Posterior vena cava (tissue), 2 donors: ENCODE measurements at regions not wholly inside any gene's neighbourhood (a gene's known extent, or its start where the extent isn't known, plus 50 kb on each side); places are given as distances from the start of the nearest gene placed in this dataset.

Experiments
- DNase-seq: peaks from one replicate; pipeline ENCODE4 v3.0.0-alpha.2; 2020; ENCODE audit warnings: low spot score
- intact Hi-C, 2 donors: fragments of 100-400 bp; cut with DNase I; formaldehyde crosslinking; loops; one replicate each; pipeline versions ENCODE4 v1.14.1 to v1.14.2; 2022 to 2023
- donor health status: DM: yes; HTN: yes; CAD: no.
- donor health status: DM: yes; HTN: yes; CAD: no.

DNA sequence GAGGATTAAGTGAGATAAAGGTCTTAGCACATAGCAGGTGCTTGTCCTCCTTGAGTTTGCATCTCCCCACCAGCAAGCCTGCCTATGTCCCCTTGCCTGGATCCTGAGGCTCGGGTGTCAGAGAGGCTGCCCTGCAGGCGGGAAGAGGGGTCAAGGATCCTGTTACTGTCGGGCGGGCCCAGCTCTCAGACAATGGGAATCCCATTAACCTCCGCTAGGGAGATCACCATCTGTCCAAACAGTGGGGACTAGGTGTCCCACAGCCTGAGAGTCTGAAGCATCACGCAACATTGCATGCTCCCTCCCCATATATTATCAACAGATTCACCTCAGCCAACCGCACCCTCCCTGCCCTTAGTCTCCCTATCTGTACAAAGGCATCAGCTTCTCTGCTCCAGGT is 151.4 kb downstream of the FBLN2 start:
- DNase-seq, result peak; percentile 60
- intact Hi-C loops, result no loop called here

DNA sequence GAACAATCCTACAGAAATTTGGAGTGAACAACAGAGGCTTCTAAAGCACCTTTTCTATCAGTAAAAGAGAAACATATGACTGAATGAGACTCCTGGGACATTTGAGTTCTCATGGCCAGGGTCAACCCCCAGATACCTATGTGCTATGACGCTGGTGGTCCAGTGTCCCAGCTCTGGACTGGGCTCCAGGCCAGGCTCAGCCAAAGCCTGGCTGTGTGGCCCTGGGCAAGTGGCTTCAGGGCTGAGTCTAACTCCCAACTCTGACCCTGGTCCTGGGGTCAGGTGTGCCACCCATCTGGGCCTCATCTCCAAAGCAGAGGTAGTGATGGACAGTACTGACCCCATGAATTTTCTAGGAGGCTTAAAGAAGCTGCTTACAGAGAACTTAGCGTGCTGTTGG is 147.8 kb downstream of the FBLN2 start:
- intact Hi-C loops, result no loop called here
- DNase-seq, result no peak

DNA sequence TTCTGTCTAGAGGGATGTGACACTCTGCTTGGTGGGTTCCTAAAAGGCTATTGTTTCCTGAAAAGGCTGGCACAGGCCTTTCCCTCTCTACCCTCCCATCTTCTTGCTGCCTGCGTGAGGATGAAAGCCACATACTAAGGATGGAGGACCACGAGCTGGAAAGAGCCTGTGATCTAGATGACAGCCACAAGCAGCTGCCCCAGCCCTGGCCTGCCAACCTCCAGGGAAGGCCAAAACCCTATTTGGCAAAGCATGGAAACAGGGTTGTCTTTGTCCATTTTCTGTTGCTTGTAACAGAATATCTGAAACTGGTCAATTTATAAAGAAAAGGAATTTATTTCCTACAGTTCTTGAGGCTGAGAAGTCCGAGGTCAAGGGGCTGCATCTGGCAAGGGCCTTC is 144.5 kb downstream of the FBLN2 start:
- DNase-seq, result no peak
- intact Hi-C loops, result no loop called here

DNA sequence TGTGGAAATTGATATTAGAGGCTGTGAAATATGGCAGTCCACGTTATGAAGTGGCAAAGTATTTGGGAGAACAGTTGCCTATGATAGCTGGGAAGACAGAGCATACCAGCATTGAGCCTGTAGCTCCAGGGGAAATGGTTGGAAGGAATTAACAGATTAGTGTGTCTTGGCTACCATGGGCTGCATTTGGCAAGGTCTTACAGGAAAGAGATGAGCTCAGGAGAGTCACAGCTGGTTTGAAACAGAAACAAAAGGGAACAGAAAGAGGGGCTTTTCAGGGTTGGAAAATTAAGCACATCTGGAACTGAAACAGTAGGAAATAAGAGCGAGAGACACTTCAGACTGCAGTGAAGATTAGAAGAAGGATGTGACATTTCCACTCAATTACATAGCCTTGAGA is 141.7 kb downstream of the FBLN2 start:
- intact Hi-C loops, result no loop called here

DNA sequence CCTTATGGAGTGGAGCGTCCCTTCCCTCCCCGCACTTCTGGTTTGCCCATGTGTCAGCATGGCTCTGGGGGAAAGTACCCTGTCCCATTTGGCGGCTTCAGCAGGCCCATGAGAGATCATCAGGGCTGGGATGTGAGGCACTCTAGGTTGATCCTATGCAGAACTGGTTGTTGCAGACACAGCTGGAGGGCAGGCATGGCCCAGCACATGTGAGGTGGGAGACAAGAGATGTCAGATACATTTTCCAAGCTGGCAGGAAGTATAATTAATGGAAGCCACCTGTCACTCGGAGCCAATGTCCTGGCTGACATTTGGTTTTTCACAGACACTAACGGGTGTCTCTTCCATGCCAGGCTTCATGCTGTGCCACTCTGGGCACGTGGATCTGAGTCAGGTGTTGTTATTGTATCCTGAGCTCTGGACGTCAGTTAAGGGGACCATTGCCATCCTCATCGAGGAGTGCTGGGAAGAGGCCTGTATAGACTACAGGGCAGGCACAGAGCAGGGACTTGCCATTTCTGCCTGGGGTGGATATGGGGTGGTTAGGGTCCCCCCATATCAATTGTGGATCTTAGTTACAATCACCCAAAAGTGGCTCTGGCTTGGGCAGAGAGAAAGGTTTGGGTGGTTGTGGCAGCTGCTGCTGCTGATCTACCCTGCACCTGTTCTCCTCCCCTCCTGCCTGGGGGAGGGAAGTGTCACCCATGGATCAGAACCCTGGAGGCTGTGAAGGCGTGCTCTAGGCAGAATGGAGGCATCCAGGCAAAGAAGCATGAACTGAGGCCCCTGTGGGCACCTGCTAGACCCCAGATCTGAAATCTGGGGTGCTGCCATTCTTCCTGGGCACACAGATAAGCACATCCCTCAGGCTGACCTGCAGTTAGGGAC is 140.7 kb downstream of the FBLN2 start:
- intact Hi-C loops, result no loop called here
- no peak for DNase-seq

More for the DNA sequence above, 141.7 kb downstream of the FBLN2 start:
- DNase-seq, result no peak

DNA sequence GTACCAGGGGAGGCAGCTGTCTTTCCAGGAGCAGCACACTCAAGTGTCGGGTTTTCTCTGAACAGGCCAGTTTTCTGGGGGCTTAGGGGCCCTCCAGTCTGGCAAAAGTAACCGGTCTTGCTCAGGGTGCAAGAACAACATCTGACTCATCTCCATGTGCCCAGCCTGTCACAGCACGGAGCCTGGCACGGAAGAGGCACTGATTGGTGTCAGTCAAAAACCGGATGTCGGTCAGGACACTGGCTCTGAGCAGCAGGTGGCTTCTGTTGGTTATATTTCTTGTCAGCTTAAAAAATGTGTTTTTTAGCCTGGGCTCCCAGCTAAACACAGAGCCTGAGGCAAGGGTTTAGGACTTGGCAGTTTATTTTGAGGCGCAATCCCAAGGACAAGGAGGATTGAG is 139.9 kb downstream of the FBLN2 start:
- intact Hi-C loops, result no loop called here
- no peak for DNase-seq

DNA sequence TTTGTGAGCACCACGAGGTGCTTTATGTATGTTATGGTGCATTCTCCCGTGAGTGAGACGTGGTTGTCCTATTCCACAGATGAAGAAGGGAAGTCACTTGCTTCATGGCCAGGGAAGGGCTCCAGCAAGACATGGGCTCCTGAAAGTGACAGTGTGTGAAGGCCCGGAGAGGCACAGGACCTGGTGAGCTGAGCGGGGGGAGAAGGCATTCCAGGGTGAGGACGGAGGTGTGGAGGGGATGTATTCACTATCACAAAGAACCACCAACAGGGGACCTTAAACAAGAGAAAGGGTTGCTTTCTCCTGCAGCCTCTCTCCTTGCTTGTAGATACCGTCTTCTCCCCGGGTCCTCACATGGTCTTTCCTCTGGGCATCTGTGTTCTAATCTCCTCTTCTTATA is 139.1 kb downstream of the FBLN2 start:
- no peak for DNase-seq
- intact Hi-C loops, result no loop called here
